Ishikawa (cell line): ENCODE measurements at regions not wholly inside any gene's neighbourhood (a gene's known extent, or its start where the extent isn't known, plus 50 kb on each side); places are given as distances from the start of the nearest gene placed in this dataset.

ENCODE experiments used
- CEBPB ChIP-seq: IDR thresholded peaks from 2 replicates; pipeline ENCODE4 v1.6.1; 2012
- YY1 ChIP-seq: IDR thresholded peaks from 2 replicates; pipeline ENCODE4 v1.6.1; 2012; ENCODE audit warnings: low read depth

- no peak for TF ChIP-seq YY1
- TF ChIP-seq CEBPB = no peak
Measured at GRCh38 chr3:113053169-113053568, 62.4 kb downstream of the GTPBP8 start.
